SK-N-SH (cell line): ENCODE measurements at regions not wholly inside any gene's neighbourhood (a gene's known extent, or its start where the extent isn't known, plus 50 kb on each side); places are given as distances from the start of the nearest gene placed in this dataset.

ENCODE experiments used
- CTCF ChIA-PET: fragments of 300-600, 350-600 bp; formaldehyde crosslinking; extraction: SDS; loops from one replicate; lab custom pipeline; 2021; lab: Yijun Ruan, JAX
- POLR2A ChIA-PET: fragments of 350-600 bp; sonication (Branson Sonifier 250); formaldehyde crosslinking; extraction: SDS; loops from one replicate; lab custom pipeline; 2020; ENCODE audit warnings: antibody characterized with exemption, inconsistent platforms; lab: Yijun Ruan, JAX
- DNase-seq: peaks from one replicate; pipeline ENCODE4 v3.0.0; 2012
- H2AFZ ChIP-seq: fragments of 200-600 bp; sonication (generic); 2 replicates; pipeline ENCODE4 v1.8.1; 2016; ENCODE audit warnings: antibody characterized with exemption, mild to moderate bottlenecking, low read depth
- H3F3A ChIP-seq: fragments of 200-600 bp; sonication (generic); replicated peaks from 2 replicates; pipeline ENCODE3; 2016; ENCODE audit warnings: antibody characterized with exemption, mild to moderate bottlenecking; ENCODE audit not compliant: insufficient read depth
- H3K27ac ChIP-seq, 2 experiments: fragments of 200-500 bp in 1 of 2; fragments of 200-600 bp in 1 of 2; sonication (Bioruptor generic) in 1 of 2; sonication (generic), shearing (Covaris generic) in 1 of 2; 2 replicates each; pipeline versions ENCODE4 v1.5.1 to v1.6.1; 2014 to 2016; ENCODE audit warnings: low read depth in 2 of 2, inconsistent platforms in 1 of 2, low read length in 1 of 2, mild to moderate bottlenecking in 1 of 2, mixed read lengths in 1 of 2
- H3K27me3 ChIP-seq: fragments of 200-600 bp; sonication (generic), shearing (Covaris generic); 2 replicates; pipeline ENCODE4 v1.6.1; 2016; ENCODE audit warnings: mixed run types; ENCODE audit not compliant: insufficient read depth
- H3K36me3 ChIP-seq, 2 experiments: fragments of 200-500 bp in 1 of 2; fragments of 200-600 bp in 1 of 2; sonication (Bioruptor generic) in 1 of 2; sonication (generic) in 1 of 2; replicated peaks in 1 of 2; 2 replicates each; pipeline versions ENCODE3 to v1.5.1; 2014 to 2016; ENCODE audit warnings: low read length in 1 of 2, mild to moderate bottlenecking in 1 of 2; ENCODE audit not compliant: insufficient read depth in 2 of 2, control insufficient read depth in 1 of 2
- H3K4me1 ChIP-seq, 2 experiments: fragments of 200-500 bp in 1 of 2; fragments of 200-600 bp in 1 of 2; sonication (Bioruptor generic) in 1 of 2; sonication (generic), shearing (Covaris generic) in 1 of 2; 2 replicates each; pipeline versions ENCODE4 v1.5.1 to v1.6.1; 2014 to 2016; ENCODE audit warnings: low read depth in 1 of 2, low read length in 1 of 2, mixed run types in 1 of 2; ENCODE audit not compliant: insufficient read depth in 2 of 2, control insufficient read depth in 1 of 2
- H3K4me2 ChIP-seq: fragments of 200-600 bp; sonication (generic), shearing (Covaris generic); 2 replicates; pipeline ENCODE4 v1.6.1; 2017; ENCODE audit warnings: mixed run types
- H3K4me3 ChIP-seq, 2 experiments: fragments of 200-500 bp in 1 of 2; fragments of 200-600 bp in 1 of 2; sonication (Bioruptor generic) in 1 of 2; sonication (generic), shearing (Covaris generic) in 1 of 2; 2 replicates each; pipeline versions ENCODE4 v1.5.1 to v1.8.1; 2014 to 2016; ENCODE audit warnings: low read depth in 2 of 2, inconsistent platforms in 1 of 2, low read length in 1 of 2, mild to moderate bottlenecking in 1 of 2, mixed read lengths in 1 of 2, moderate library complexity in 1 of 2
- H3K79me2 ChIP-seq: fragments of 200-600 bp; sonication (generic); 2 replicates; pipeline ENCODE4 v1.8.1; 2017; ENCODE audit warnings: mild to moderate bottlenecking; ENCODE audit not compliant: insufficient read depth
- H3K9ac ChIP-seq: fragments of 200-600 bp; sonication (generic); 2 replicates; pipeline ENCODE4 v1.6.1; 2017; ENCODE audit warnings: mixed run types
- H3K9me2 ChIP-seq: fragments of 200-600 bp; sonication (generic); 2 replicates; pipeline ENCODE4 v1.6.1; 2017; ENCODE audit warnings: mixed run types
- H3K9me3 ChIP-seq: fragments of 200-600 bp; sonication (generic); 2 replicates; pipeline ENCODE4 v1.6.1; 2017; ENCODE audit warnings: mixed run types, mild to moderate bottlenecking, moderate library complexity
- H4K20me1 ChIP-seq: fragments of 200-600 bp; sonication (generic); 2 replicates; pipeline ENCODE4 v1.6.1; 2017; ENCODE audit warnings: mild to moderate bottlenecking, mixed run types; ENCODE audit not compliant: insufficient read depth
- CTCF ChIP-seq: fragments of 200-600 bp; sonication (generic); IDR thresholded peaks from 2 replicates; pipeline ENCODE4 v1.6.1; 2017; ENCODE audit warnings: antibody characterized with exemption, mild to moderate bottlenecking, moderate library complexity
- ELF1 ChIP-seq: IDR thresholded peaks from 2 replicates; pipeline ENCODE4 v1.4.0; 2012
- EP300 ChIP-seq, 2 experiments: IDR thresholded peaks; 2 replicates each; pipeline versions ENCODE4 v1.4.0 to v1.6.1; 2012; ENCODE audit warnings: borderline replicate concordance in 1 of 2, low read depth in 1 of 2, low read length in 1 of 2
- EZH2phosphoT487 ChIP-seq: fragments of 200-600 bp; sonication (generic); IDR thresholded peaks from 2 replicates; pipeline ENCODE4 v1.6.1; 2017; ENCODE audit warnings: low read depth, mixed run types, mild to moderate bottlenecking, antibody characterized with exemption, moderate library complexity, borderline replicate concordance
- FOXJ3 ChIP-seq: sonication (generic); formaldehyde crosslinking; IDR thresholded peaks from 2 replicates; pipeline ENCODE4 v1.5.1; 2020; ENCODE audit warnings: mild to moderate bottlenecking, missing genetic modification reagents
- GABPA ChIP-seq: IDR thresholded peaks from 2 replicates; pipeline ENCODE4 v1.4.0; 2012; ENCODE audit warnings: low read depth, mild to moderate bottlenecking
- JUND ChIP-seq: IDR thresholded peaks from 2 replicates; pipeline ENCODE4 v1.4.0; 2012
- MEF2A ChIP-seq: IDR thresholded peaks from 2 replicates; pipeline ENCODE4 v1.4.0; 2012; ENCODE audit warnings: low read depth, borderline replicate concordance
- NFIC ChIP-seq: IDR thresholded peaks from 2 replicates; pipeline ENCODE4 v1.4.0; 2012; ENCODE audit warnings: borderline replicate concordance
- POLR2AphosphoS5 ChIP-seq: IDR thresholded peaks from 2 replicates; pipeline ENCODE4 v1.6.1; 2012; ENCODE audit warnings: low read depth, low read length
- RCOR1 ChIP-seq: fragments of 150-350 bp; IDR thresholded peaks from 2 replicates; pipeline ENCODE4 v1.6.1; 2017; ENCODE audit warnings: antibody characterized with exemption, low read length
- RFX5 ChIP-seq: IDR thresholded peaks from 2 replicates; pipeline ENCODE4 v1.6.1; 2012; ENCODE audit warnings: mild to moderate bottlenecking, improper control_type of control experiment, low read length
- RXRA ChIP-seq: IDR thresholded peaks from 2 replicates; pipeline ENCODE4 v1.4.0; 2012; ENCODE audit warnings: low read depth, mild to moderate bottlenecking, borderline replicate concordance
- TCF12 ChIP-seq: IDR thresholded peaks from 2 replicates; pipeline ENCODE4 v1.4.0; 2012
- USF1 ChIP-seq: IDR thresholded peaks from 2 replicates; pipeline ENCODE4 v1.4.0; 2012; ENCODE audit warnings: low read depth, borderline replicate concordance
- YY1 ChIP-seq: IDR thresholded peaks from 2 replicates; pipeline ENCODE4 v1.4.0; 2012; ENCODE audit warnings: low read depth, mild to moderate bottlenecking
- ZBTB33 ChIP-seq: IDR thresholded peaks from 2 replicates; pipeline ENCODE4 v1.4.0; 2012; ENCODE audit warnings: low read depth, borderline replicate concordance
- WGBS: methylation state at CpG from one replicate; pipeline ENCODE4 v1.1.6; 2017; ENCODE audit warnings: low lambda C conversion rate; 5-methylcytosine and 5-hydroxymethylcytosine counted together

GRCh38 chrX:121365572-121366161, 318.3 kb downstream of the GLUD2 start:
- POLR2A ChIA-PET: no interaction called here
- H3K9me3 ChIP-seq: no peaks in the 10 kb centered on the region
- no peaks in the 10 kb centered on the region for H3K27me3 ChIP-seq
- WGBS: 11% methylated on average over 13 of the region's 13 CpGs
- H3K9ac ChIP-seq: no peak overlapping the region
- H3K4me3 ChIP-seq: no peak overlapping the region
- no peak for DNase-seq
- H3K4me2 ChIP-seq: no peak overlapping the region
- H4K20me1 ChIP-seq: no peaks in the 10 kb centered on the region
- no peaks in the 10 kb centered on the region for H3K36me3 ChIP-seq
- CTCF ChIA-PET: no interaction called here
- no peaks in the 10 kb centered on the region for H3K79me2 ChIP-seq
- no peaks in the 10 kb centered on the region for H3F3A ChIP-seq
- H3K4me1 ChIP-seq: no peaks in the 10 kb centered on the region
- TF ChIP-seq JUND: no peak
- TF ChIP-seq NFIC: no peak
- TF ChIP-seq GABPA: no peak
- TF ChIP-seq MEF2A: no peak
- TF ChIP-seq ELF1: no peak
- TF ChIP-seq TCF12: no peak
- TF ChIP-seq YY1: no peak
- no peak for TF ChIP-seq EP300 (IDR thresholded peaks at IDR 0.05; ENCODE audit: borderline replicate concordance in 1 of 2, low read depth in 1 of 2, low read length in 1 of 2)
- no peak for TF ChIP-seq RXRA
- no peak for TF ChIP-seq EZH2phosphoT487
- TF ChIP-seq CTCF: no peak
- no peak for TF ChIP-seq RFX5
- no peak for TF ChIP-seq USF1
- TF ChIP-seq POLR2AphosphoS5: no peak
- TF ChIP-seq FOXJ3 (CRISPR knock-in tag): no peak
- no peak for TF ChIP-seq RCOR1
- no peak for TF ChIP-seq ZBTB33
- H3K27ac ChIP-seq: no peak overlapping the region
- H2AFZ ChIP-seq: no peak overlapping the region
- H3K9me2 ChIP-seq: no peaks in the 10 kb centered on the region
